ENCODE measurements at regions not wholly inside any gene's neighbourhood (a gene's known extent, or its start where the extent isn't known, plus 50 kb on each side); places are given as distances from the start of the nearest gene placed in this dataset.
"Not testable (repeated sequence)": the region's sequence is repeated elsewhere in the genome, so short reads cannot be mapped to it uniquely, and the experiment has no call there.

DNA sequence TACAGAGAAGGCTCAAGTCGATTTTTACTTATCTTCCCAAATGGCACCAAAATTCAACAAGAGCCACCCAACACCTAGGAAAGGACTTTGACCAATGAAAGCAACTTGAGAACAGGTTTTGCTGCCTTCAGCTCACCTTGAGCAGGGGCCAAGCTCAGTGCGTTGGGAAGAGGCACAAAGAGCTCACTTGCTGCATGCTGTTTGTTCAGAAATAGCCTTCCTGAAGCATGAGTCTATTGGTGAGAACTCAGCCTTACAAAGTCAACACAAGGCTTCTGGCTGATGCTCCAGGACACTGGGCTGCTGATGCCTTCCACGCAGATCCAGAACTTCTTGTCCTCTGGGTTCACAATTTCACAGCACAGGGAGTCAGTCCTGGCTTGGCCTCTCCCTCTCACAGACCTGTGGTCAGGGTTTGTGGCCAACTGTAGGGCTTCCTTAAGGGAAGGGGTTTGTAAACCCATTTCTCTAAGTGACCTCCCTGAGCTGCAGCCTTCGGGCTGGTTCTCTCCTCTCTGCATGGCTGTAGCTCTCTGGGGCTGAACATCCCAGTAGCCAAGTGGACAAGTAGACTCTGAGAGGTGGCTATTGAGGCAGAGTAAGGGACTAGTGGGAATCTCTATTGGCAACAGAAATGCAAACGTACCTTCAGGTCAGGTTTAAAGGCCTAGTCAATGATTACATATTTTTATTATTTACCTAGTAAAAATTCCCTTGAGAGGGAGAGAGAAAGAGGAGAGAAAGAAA is 124.7 kb upstream of the GATA6 start:
- DNase-seq = no peak

GRCh38 chr18:22045221-22045918 is 124.0 kb upstream of the GATA6 start:
- no peak for DNase-seq

DNA sequence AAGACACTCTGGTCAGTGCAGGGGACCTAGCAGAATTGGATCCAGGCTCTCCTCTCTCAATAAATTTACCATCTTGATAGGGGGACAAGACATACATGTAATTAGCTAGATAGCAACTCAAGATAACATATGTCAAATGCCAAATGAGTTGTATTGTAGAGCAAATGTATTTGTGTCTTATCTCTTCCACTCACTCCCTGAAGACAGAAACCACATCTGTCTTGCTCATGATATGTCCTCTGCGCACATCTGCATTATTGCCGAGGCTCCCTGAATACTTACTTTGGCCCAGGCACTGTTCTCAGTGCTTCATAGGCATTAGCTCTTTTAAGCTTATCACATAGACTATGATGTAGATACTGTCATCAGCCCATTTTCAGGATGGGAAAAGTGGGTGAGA is 122.9 kb upstream of the GATA6 start:
- no peak for DNase-seq

- DNase-seq = no peak
Observed at GRCh38 chr18:22047485-22047884, 121.9 kb upstream of the GATA6 start.

DNA sequence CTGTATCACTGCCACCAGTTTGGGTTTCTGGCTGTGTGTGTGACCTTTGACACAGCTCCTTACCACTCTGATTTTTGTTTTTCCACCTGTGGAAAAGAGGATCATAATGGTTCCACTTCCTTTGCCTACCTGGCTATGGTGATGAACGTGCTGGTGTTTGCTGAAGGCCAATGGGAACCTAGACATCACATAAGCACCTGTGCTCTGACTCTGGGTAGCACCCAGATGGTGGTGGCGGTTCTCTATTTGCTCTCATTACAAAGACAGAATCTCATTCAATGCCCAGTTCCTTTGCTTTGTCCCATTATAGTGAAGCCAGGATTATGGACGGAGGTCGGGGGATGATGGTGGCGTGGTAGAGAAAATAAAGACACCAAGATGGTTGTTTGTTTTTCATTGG is 121.2 kb upstream of the GATA6 start:
- DNase-seq = no peak

- no peak for DNase-seq
Observed at GRCh38 chr18:22048932-22049615, 120.3 kb upstream of the GATA6 start.

- no peak for DNase-seq
Observed at GRCh38 chr18:22052405-22053105, 116.8 kb upstream of the GATA6 start.

DNA sequence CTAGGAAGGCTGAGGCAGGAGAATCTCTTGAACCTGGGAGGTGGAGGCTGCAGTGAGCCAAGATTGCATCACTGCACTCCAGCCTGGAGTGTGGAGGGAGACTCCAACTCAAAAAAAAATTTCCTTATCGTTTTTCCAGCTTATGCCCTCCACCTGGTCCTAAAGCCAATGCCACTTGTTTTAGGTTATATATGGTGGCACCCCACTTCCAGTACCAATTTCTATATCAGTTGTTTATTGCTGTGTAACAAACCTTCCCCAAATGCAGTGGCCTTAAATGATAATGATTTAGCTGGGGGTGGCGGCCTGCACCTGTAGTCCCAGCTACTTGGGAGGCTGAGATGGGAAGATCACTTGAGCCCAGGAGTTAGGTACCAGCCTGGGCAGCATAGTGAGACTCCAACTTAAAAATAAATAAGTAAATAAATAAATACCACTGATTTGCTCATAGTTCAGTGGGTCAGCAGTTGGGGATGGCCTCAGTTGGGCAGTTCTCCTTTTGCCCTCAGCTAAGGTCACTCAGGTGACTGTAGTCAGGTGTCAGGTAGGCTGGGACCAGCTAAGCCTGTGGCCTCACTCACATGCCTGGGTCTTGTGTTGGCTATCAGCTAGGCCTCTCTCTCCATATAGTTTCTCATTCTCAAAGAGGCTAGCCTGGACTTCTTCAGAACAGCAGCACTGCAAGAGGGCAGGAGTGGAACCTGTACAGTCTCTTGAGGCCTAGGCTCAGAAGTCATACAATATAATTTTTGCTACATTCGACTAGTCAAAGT is 113.7 kb upstream of the GATA6 start:
- no peak for DNase-seq

- no peak for DNase-seq
Observed at GRCh38 chr18:22056950-22057349, 112.4 kb upstream of the GATA6 start.

GRCh38 chr18:22057908-22058527 is 111.4 kb upstream of the GATA6 start:
- DNase-seq = no peak

DNA sequence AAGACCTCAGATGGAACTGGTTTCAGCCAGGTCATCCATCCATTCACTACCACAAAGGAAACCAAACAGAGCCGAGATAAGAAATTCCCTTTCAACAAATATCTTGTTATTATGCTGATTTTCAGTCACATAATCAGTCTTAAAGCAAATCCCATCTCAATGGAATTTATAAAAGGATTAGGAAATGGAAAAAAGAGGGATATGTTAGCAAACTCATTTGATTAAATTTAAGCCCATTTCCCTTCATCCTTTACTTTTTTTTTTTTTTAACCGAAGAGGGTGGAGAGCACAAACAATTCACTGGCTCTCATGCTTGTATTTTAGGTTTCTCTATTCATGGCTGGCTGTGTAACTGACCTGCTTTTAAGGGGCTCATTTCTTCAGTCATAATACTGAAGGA is 109.0 kb upstream of the GATA6 start:
- no peak for DNase-seq

GRCh38 chr18:22063102-22063501 is 106.3 kb upstream of the GATA6 start:
- DNase-seq = no peak

GRCh38 chr18:22063672-22064071 is 105.7 kb upstream of the GATA6 start:
- DNase-seq = no peak

- no peak for DNase-seq
Observed at GRCh38 chr18:22064581-22064980, 104.8 kb upstream of the GATA6 start.

DNA sequence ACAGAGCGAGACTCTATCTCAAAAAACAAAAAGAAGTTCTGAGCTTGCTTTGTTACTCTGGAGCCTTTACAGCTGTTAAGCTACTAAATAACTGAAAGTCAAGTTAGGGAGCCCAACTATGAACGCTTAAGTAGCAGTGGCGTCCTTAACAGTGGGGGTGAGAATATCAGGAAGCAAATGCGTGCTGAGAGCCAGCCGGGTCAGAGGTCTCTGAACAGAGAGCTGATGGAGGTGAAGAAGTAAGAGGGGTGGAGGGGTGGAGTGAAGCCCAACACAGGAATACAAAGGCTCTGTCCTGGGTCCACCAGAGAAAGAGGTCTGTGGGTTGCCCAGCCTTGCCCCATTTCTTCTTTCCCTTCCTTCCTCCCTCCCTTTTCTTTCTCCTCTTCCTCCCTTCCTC is 104.1 kb upstream of the GATA6 start:
- DNase-seq = no peak

- no peak for DNase-seq
Observed at GRCh38 chr18:22066083-22066485, 103.3 kb upstream of the GATA6 start.

GRCh38 chr18:22067109-22067508 is 102.3 kb upstream of the GATA6 start:
- DNase-seq = no peak

DNA sequence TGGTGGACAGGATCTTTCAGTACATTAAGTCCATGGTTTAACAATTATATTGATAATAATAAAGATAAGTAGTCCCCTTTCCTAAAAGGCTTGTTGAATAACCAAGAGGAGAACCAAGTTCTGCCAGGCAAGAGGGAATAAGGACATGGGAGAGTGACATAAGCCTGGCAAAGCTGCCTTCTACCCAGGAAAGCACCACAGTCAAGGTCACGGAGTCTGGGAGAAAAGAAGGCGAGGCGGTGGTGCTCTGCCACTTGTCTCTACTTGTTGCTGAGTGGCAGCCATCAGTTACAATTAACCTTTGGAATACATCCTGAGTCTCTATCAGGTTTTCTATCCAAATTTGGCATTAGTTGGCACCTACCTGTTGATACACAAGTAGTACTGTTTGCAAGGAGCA is 101.7 kb upstream of the GATA6 start:
- no peak for DNase-seq

- not testable (repeated sequence) for DNase-seq
Observed at GRCh38 chr18:22068784-22069183, 100.6 kb upstream of the GATA6 start.

DNA sequence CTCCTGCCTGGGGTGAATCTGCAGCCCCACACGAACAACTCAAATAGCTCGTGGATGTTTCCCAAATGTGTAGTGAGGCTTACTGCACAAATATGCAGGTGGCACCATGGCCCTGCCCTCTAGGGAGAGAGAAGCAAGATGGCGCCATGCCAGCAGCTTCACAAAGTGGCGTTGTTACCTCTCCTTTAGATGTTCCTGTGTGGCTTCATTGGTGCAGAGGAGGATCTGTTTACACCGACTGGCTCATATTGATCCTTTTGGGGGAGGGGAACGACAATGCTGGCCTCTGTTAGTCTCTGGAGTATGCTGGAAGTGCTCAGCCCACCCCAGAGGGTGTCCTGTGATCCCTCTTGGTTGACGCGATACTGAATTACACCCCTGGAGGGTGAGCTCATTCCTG is 99.5 kb upstream of the GATA6 start:
- no peak for DNase-seq

GRCh38 chr18:22073411-22073810 is 96.0 kb upstream of the GATA6 start:
- no peak for DNase-seq
